Activated CD4-positive, alpha-beta T cell treated with anti-CD3 and anti-CD28 coated beads for 36 hours (primary cell): ENCODE measurements at regions not wholly inside any gene's neighbourhood (a gene's known extent, or its start where the extent isn't known, plus 50 kb on each side); places are given as distances from the start of the nearest gene placed in this dataset.
"Not testable (repeated sequence)": the region's sequence is repeated elsewhere in the genome, so short reads cannot be mapped to it uniquely, and the experiment has no call there.

Experiments used
- ATAC-seq: fragments of 200-7000 bp; cut with Tn5 transposase; one replicate; pipeline ENCODE4 v1.10.0; 2021; ENCODE audit warnings: mild to moderate bottlenecking, moderate library complexity
- CTCF ChIA-PET: fragments of 350-600 bp; sonication (Branson Sonifier 250); formaldehyde crosslinking; loops from one replicate; lab custom pipeline; 2021; ENCODE audit warnings: antibody characterized with exemption; lab: Charles Lee
- POLR2A ChIA-PET: fragments of 350-600 bp; sonication (Branson Sonifier 250); formaldehyde crosslinking; loops from one replicate; lab custom pipeline; 2021; ENCODE audit warnings: antibody characterized with exemption, inconsistent platforms; lab: Charles Lee
- DNase-seq: peaks from one replicate; pipeline ENCODE4 v3.0.0-alpha.2; 2020
- H3K27ac Mint-ChIP-seq: one replicate; pipeline ENCODE4 v1.8.0; 2021; ENCODE audit warnings: mixed read lengths
- H3K27me3 Mint-ChIP-seq: one replicate; pipeline ENCODE4 v1.8.0; 2021; ENCODE audit warnings: mixed read lengths
- H3K36me3 Mint-ChIP-seq: one replicate; pipeline ENCODE4 v1.8.0; 2021; ENCODE audit warnings: low read depth, mixed read lengths
- H3K4me1 Mint-ChIP-seq: one replicate; pipeline ENCODE4 v1.8.0; 2021; ENCODE audit warnings: mixed read lengths
- H3K4me3 Mint-ChIP-seq: one replicate; pipeline ENCODE4 v1.8.0; 2021; ENCODE audit warnings: mild to moderate bottlenecking, moderate library complexity, mixed read lengths
- H3K9me3 Mint-ChIP-seq: one replicate; pipeline ENCODE4 v1.8.0; 2021; ENCODE audit warnings: low read depth, mixed read lengths
- intact Hi-C, 2 experiments: fragments of 100-400 bp; cut with DNase I in 1 of 2; cut with micrococcal nuclease in 1 of 2; formaldehyde crosslinking; loops; one replicate each; pipeline versions ENCODE4 v1.14.2 to v1.15.1; 2022 to 2024; cut with DNase I, micrococcal nuclease

DNA sequence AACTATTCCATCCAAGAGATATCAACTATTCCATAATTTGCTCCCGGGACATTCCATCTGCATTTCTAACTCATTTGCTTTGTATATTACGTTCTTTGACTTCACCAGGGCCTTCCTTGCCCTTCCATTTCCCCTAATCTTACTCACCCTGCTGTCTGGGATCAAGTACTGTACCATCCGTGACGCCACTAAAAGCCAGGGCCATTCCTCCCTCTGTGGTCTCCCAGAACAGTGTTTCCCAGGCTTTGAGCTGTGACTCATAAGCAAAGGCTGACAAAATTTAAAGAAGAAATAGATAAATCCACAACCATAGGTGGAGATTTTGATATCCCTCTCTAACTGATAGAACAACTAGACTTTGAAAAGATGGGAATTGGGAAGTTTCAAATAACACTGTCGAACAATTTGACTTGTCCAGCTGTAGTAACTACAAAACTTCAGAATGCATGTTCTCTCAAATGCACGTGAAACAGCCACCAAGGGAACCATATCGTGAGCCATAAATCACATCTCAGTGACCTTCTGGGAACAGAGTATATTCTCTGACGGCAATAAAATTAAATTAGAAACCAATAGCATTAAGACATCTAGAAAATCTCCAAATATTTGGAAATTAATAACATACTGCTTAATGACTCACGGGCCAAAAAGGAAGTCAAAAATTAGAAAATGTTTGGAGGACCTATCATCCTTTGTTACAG lies 501.0 kb downstream of the SETD4 start:
- POLR2A ChIA-PET: no interaction called here
- H3K36me3 Mint-ChIP-seq: no peaks in the 10 kb centered on the region
- no peak overlapping the region for H3K4me3 Mint-ChIP-seq
- no peak overlapping the region for H3K27ac Mint-ChIP-seq
- intact Hi-C loops: no loop called here
- CTCF ChIA-PET: no interaction called here
- DNase-seq (no peak), ATAC-seq (no peak)
- H3K4me1 Mint-ChIP-seq: no peaks in the 10 kb centered on the region
- H3K27me3 Mint-ChIP-seq: peaks cover 8% of the 10 kb centered on the region
- H3K9me3 Mint-ChIP-seq: no peaks in the 10 kb centered on the region

DNA sequence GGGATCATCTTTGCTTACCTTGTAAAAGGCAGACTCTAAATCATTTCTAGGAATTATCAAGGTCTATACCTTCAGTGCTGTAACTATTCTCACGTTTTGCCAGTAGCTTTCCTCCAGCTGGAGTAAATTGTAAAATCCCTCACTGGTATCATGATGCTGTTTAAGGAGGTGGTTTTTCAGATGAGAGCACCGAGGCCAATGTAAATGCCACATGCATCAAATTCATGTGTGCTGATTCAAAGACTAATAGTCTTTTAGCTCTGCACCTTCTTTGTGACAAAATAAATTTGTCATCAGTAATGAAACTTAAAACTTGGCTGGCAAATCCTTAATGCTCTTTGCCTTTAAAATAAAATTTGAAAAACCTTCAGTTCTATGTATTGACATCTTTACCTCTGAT lies 503.8 kb downstream of the SETD4 start:
- H3K9me3 Mint-ChIP-seq: no peaks in the 10 kb centered on the region
- ChIA-PET CTCF (interaction anchor here (1.7 kb wide), 1 partner anchor 20 kb away, joined by 4 read pairs; no protein-coding TSS in a partner anchor), POLR2A (no interaction called here)
- DNase-seq (no peak), ATAC-seq (no peak)
- peaks cover 8% of the 10 kb centered on the region for H3K27me3 Mint-ChIP-seq
- no peaks in the 10 kb centered on the region for H3K4me1 Mint-ChIP-seq
- H3K4me3 Mint-ChIP-seq: no peak overlapping the region
- no peak overlapping the region for H3K27ac Mint-ChIP-seq
- H3K36me3 Mint-ChIP-seq: no peaks in the 10 kb centered on the region
- intact Hi-C loops: no loop called here

DNA sequence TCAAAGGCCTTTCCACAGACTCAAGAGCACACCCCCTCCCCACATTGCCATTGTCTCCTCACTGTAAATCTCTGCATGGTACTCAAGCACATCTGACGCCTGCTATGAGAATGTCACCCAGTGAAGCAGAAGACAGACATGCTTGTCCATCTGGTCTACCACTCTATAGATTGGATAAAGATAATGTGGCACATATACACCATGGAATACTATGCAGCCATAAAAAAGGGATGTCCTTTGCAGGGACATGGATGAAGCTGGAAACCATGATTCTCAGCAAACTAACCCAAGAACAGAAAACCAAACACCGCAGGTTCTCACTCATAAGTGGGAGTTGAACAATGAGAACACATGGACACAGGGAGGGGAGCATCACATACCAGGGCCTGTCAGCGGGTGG lies 503.4 kb upstream of the RUNX1 start:
- H3K27ac Mint-ChIP-seq, H3K4me3 Mint-ChIP-seq, POLR2A ChIA-PET, ATAC-seq, H3K4me1 Mint-ChIP-seq, H3K36me3 Mint-ChIP-seq, H3K27me3 Mint-ChIP-seq, H3K9me3 Mint-ChIP-seq, CTCF ChIA-PET, intact Hi-C loops, DNase-seq: not testable (repeated sequence)

DNA sequence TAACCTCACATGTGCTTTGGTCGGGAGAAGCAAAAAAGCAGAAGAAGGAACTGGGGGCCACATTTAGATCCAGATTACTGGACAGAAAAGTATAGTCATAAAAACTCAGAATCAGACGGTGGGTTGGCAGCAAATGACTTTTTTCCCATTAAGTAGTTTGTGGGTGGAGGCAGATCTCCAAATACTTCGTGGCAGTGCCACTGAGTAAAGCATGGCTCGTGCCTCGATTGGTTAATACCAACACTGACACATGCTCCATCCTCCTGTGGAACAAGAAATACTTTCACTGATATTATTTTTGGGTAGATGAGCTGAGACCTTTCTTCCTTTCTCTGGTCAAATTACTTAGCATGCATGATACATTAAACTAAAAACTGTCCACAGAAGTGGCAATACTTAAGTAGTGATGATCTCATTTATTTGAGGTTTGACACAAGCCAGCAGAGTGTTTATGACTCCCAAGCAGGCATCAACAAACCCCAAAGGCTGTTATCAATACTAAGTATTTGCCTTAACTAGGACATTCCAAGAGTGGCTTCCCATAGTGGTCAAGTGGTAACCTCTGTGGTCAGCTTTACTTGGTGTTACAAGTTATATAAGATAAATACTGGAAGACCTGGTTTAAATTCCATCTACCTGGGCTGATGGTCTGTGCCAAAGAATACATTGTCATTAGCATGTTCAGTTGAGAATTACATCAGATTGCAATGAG lies 500.0 kb upstream of the RUNX1 start:
- Mint-ChIP-seq H3K4me1 (no peaks in the 10 kb centered on the region), H3K4me3 (no peak overlapping the region), H3K27ac (no peak overlapping the region), H3K36me3 (no peaks in the 10 kb centered on the region), H3K9me3 (no peaks in the 10 kb centered on the region), H3K27me3 (peaks cover 2% of the 10 kb centered on the region)
- POLR2A ChIA-PET: no interaction called here
- CTCF ChIA-PET: no interaction called here
- DNase-seq (no peak), ATAC-seq (no peak)
- intact Hi-C loops: no loop called here

DNA sequence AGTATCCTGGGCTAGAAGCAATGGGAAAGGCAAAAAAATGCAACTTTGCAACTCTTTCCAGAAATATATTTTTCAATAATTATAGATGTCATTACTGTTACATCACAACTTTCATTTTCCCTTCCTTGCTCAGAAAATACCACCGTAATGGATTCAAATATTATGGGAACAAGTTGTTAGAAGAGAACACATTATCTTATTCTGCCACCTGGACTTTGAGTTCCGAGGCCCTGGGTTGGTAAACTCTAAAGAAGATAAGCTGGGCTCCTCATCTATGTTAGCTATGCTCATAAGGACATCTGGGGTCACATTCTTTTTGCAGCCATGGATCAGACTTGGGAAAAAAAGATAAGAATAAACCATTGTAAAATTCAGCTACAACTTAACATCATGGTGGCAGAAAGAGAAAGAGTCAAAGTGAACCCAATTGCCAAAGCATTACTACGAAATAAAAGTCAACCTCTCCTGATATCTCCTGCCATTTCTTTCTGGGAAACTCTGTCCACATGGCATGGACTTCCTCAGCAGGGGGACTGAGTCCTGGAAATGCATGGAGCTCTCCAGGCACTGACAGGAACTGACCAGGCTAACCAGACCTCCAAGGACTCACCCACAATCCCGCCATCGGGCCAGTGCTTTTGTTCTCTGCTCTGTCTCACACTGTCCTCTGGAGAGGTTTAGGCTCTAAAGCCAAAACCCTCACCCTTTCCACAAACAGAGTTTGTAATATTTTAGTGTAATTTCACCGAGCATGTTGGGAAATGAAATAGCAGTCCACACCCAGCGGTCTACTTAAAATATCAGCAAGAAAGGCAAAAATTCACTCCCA lies 499.1 kb upstream of the RUNX1 start:
- intact Hi-C loops: no loop called here
- no peak for ATAC-seq
- no peak overlapping the region for H3K4me3 Mint-ChIP-seq
- H3K27ac Mint-ChIP-seq: no peak overlapping the region
- no peak for DNase-seq
- ChIA-PET POLR2A (no interaction called here), CTCF (interaction anchor here (0.8 kb wide), 1 partner anchor 68 kb away, joined by 3 read pairs; no protein-coding TSS in a partner anchor)
- H3K9me3 Mint-ChIP-seq: no peaks in the 10 kb centered on the region
- no peaks in the 10 kb centered on the region for H3K36me3 Mint-ChIP-seq
- peaks cover 2% of the 10 kb centered on the region for H3K4me1 Mint-ChIP-seq
- H3K27me3 Mint-ChIP-seq: peaks cover 2% of the 10 kb centered on the region

DNA sequence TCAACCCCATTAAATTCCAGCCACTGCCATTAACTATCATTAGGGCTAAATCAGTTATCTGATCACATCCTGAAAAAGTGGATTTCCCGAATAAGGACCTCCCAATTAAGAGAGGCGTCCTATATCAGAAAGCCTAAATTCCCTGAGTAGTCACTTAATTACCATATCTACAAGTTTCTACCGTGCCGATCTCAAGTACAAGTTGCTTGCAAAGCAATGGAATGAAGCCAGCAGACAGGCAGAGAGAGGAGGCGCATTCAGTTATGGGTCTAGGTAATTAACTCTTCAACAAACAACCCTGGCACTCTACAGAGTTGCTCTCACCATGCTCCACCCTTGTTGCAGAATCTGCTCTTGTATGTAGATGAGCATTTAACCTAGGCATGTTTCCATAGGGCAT lies 494.6 kb upstream of the RUNX1 start:
- DNase-seq (no peak), ATAC-seq (no peak)
- H3K27me3 Mint-ChIP-seq: peaks cover 2% of the 10 kb centered on the region
- no peaks in the 10 kb centered on the region for H3K9me3 Mint-ChIP-seq
- H3K27ac Mint-ChIP-seq: no peak overlapping the region
- POLR2A ChIA-PET: interaction anchor here (0.6 kb wide), 1 partner anchor 662 kb away, joined by 12 read pairs; no protein-coding TSS in a partner anchor
- intact Hi-C loops: no loop called here
- H3K4me3 Mint-ChIP-seq: no peak overlapping the region
- CTCF ChIA-PET: no interaction called here
- peaks cover 2% of the 10 kb centered on the region for H3K4me1 Mint-ChIP-seq
- no peaks in the 10 kb centered on the region for H3K36me3 Mint-ChIP-seq

DNA sequence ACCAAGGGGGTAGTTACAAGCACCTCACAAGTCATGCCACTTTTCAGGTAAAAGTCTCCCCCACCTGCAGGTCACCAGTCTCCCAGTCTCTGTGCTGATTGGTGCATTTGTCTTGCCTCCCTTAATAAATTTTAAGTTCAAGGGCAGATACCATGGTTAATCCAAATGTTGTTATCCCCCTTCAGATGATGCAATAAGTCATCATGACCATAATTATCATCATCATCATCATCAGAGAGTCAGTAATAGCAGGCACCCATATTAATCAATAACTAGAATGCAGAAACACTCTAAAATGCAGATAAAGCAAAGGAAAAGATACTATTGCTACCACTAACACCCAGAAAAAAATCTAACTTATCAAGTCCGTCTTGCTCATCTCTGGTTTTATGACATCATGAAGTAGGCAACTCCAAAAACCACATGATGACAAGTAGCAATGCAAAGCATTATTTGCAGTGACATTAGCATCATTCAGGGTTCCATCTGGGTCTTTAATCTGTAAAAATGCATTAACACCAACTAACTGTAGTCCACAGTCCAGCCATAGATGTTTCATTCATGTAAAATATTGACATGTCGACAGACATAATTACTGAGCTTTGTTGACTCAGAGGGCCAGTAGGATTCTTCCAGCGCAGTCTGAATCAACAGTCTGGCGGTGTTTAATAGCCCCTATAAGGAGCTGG lies 492.0 kb upstream of the RUNX1 start:
- Mint-ChIP-seq H3K27me3 (peaks cover 2% of the 10 kb centered on the region), H3K4me1 (peaks cover 2% of the 10 kb centered on the region), H3K4me3 (no peak overlapping the region), H3K9me3 (peaks cover 4% of the 10 kb centered on the region), H3K36me3 (no peaks in the 10 kb centered on the region), H3K27ac (no peak overlapping the region)
- no peak for DNase-seq
- ChIA-PET POLR2A (no interaction called here), CTCF (no interaction called here)
- no peak for ATAC-seq
- intact Hi-C loops: no loop called here

DNA sequence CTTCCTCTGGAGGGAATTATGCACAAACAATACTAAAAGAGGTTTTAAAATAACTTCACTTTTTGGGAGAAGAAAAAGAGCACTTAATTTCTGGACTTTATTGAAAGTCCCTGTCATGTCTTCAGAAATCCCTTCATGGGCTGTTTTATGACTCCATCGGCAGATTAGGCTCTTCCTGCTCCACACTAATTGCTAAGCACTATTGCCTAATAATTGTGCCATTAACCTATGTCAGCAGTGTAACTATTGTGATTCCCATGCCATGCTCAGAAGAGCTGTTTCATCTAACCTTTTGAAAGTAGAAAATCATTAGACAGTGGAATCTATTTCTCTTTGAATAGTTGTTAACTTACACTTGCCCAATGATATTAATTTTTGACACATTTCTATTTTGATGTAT lies 489.3 kb upstream of the RUNX1 start:
- Mint-ChIP-seq H3K4me1 (no peaks in the 10 kb centered on the region), H3K36me3 (peaks cover 3% of the 10 kb centered on the region), H3K27ac (no peak overlapping the region), H3K4me3 (no peak overlapping the region), H3K27me3 (peaks cover 2% of the 10 kb centered on the region), H3K9me3 (peaks cover 8% of the 10 kb centered on the region)
- no peak for ATAC-seq
- DNase-seq: no peak
- ChIA-PET CTCF (no interaction called here), POLR2A (no interaction called here)
- intact Hi-C loops: no loop called here

DNA sequence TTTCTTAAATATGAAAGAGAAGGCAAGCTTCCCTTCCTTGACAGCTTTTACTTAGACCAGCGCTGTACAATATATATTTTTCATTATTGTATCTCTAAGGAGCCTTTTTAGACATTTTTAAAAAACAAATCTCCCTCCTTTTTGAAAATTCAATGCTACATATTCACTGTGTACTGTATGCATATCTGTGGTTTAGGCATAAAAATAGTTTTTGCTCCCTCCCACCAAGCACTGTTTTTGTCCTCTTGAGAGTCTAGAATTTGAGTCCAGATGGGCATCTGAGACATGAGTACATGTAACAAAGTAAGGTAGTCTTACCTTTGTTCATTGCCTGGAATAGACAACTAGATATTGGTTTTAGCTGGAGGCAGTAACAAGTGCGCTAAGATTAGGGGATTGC lies 488.5 kb upstream of the RUNX1 start:
- H3K36me3 Mint-ChIP-seq: peaks cover 3% of the 10 kb centered on the region
- CTCF ChIA-PET: no interaction called here

DNA sequence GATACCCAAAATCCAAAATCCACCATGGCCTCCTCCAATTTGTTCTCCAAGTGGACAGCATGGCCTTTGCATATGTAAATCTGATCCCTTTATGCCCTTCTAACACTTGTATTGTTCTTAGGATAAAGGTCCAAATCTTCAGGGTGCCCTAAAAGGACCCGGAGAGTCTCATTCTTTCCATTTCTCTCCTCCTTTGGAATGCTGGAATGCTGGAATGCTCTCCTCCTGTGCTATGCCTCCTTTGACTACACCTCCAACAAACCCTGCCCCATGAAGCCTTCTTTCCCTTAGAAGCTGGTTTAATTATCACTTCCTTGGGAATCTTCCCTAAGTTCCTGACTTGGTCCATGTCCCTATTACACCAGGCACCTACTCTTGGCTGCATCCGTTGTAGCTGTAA lies 484.8 kb upstream of the RUNX1 start:
- Mint-ChIP-seq H3K4me3 (no peak overlapping the region), H3K27ac (no peak overlapping the region), H3K9me3 (peaks cover 8% of the 10 kb centered on the region), H3K36me3 (peaks cover 3% of the 10 kb centered on the region), H3K27me3 (peaks cover 2% of the 10 kb centered on the region), H3K4me1 (peaks cover 14% of the 10 kb centered on the region)
- intact Hi-C loops: no loop called here
- CTCF ChIA-PET: no interaction called here
- POLR2A ChIA-PET: no interaction called here
- ATAC-seq (no peak), DNase-seq (no peak)

More for the DNA sequence above, 488.5 kb upstream of the RUNX1 start:
- ATAC-seq (no peak), DNase-seq (no peak)
- H3K27ac Mint-ChIP-seq: no peak overlapping the region
- H3K9me3 Mint-ChIP-seq: peaks cover 8% of the 10 kb centered on the region
- H3K27me3 Mint-ChIP-seq: peaks cover 2% of the 10 kb centered on the region
- POLR2A ChIA-PET: no interaction called here
- H3K4me3 Mint-ChIP-seq: no peak overlapping the region
- H3K4me1 Mint-ChIP-seq: no peaks in the 10 kb centered on the region
- intact Hi-C loops: no loop called here

DNA sequence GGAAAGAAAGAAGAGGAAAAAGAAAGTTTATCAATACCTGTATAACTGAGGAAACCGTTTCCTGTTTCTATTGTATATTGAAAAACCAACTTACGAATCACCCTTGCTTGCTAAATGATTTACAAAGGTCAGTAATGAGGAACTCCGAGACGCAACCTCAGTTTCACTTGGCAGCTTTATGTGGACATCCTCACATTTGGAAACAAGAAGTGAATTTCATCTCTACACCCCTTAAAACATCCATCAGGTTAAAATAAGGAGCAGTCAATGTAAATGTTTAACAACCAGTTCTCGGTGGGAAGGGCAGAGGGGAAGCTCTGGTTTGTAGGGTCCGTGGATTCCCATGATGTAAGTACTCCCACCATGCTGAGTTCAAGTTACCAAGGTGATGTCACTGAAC lies 481.7 kb upstream of the RUNX1 start:
- Mint-ChIP-seq H3K4me3 (no peak overlapping the region), H3K4me1 (peaks cover 35% of the 10 kb centered on the region), H3K27ac (no peak overlapping the region), H3K27me3 (no peaks in the 10 kb centered on the region), H3K9me3 (peaks cover under 1% of the 10 kb centered on the region), H3K36me3 (peaks cover 3% of the 10 kb centered on the region)
- DNase-seq: no peak
- intact Hi-C loops: no loop called here
- ChIA-PET CTCF (interaction anchor here (0.6 kb wide), 1 partner anchor 701 kb away, joined by 4 read pairs; no protein-coding TSS in a partner anchor), POLR2A (no interaction called here)
- no peak for ATAC-seq
